ENCODE measurements at regions not wholly inside any gene's neighbourhood (a gene's known extent, or its start where the extent isn't known, plus 50 kb on each side); places are given as distances from the start of the nearest gene placed in this dataset.

DNA sequence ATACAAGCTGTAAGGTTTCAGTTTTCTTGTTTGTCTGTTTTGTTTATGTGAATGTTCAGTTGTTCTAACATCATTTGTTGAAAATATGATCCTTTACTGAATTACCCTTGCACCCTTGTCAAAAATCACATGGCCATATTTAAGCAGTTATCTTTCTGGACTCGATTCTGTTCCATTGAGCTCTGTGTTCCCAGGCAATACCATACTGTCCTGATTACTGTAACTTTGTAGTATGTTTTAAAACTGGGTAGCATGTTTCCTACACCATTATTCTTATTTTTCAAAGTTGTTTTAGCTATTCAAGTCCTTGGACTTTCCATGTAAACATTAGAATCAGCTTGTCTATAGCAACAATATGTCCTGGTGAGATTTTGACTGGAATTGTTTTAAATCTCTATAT lies 66.7 kb upstream of the PRSS3 start:
- no CpG with 5 or more reads among the region's 1 CpG for WGBS, 2 experiments (ENCODE audit: extremely low coverage in 2 of 2, insufficient read length in 1 of 2)
- H2AK9ac ChIP-seq (replicated peaks; ENCODE audit: low read depth, low read length, poor library complexity): no peak overlapping the region
- no peaks in the 10 kb centered on the region for H4K20me1 ChIP-seq (ENCODE audit: insufficient read depth, low read length)
- H2BK120ac ChIP-seq (ENCODE audit: low read depth, low read length): no peak overlapping the region
- no peak for ATAC-seq (ENCODE audit: low read depth)
- no peaks in the 10 kb centered on the region for H3K4me1 ChIP-seq (ENCODE audit: control insufficient read depth, insufficient read depth, low read length)
- dilution Hi-C loops (cut with HindIII; ENCODE audit: low sequenced_read_pairs, unreplicated experiment) (no loop called here), in situ Hi-C loops (cut with MboI; ENCODE audit: low sequenced_read_pairs) (no loop called here), intact Hi-C loops (cut with micrococcal nuclease) (loop anchor here (10.0 kb wide), 1 partner anchor 324 kb away; the partner anchor contains the start of gene AQP7)
- H4K8ac ChIP-seq (ENCODE audit: low read depth in 2 of 2, low read length in 2 of 2): no peak overlapping the region
- H2BK20ac ChIP-seq (ENCODE audit: low read depth, low read length): no peak overlapping the region
- ChIA-PET POLR2A (ENCODE audit: unreplicated experiment) (no interaction called here), CTCF (interaction anchor here (0.7 to 1.0 kb wide), 2 partner anchors 9 to 660 kb away, joined by 4 to 5 read pairs; no protein-coding TSS in a partner anchor)
- no peak overlapping the region for H3K23ac ChIP-seq (ENCODE audit: low read depth, low read length)
- H2BK15ac ChIP-seq (ENCODE audit: low read depth, low read length): no peak overlapping the region
- H3K79me1 ChIP-seq (ENCODE audit: low read depth in 1 of 2, low read length in 2 of 2): no peaks in the 10 kb centered on the region
- no TSS peak for BruUV-seq (replicated peaks)
- no peaks in the 10 kb centered on the region for H3K9me1 ChIP-seq (ENCODE audit: insufficient read depth, low read length)
- H3K9ac ChIP-seq (ENCODE audit: low read depth, low read length): no peak overlapping the region
- no peak overlapping the region for H2AFZ ChIP-seq (replicated peaks; ENCODE audit: low read length, poor library complexity)
- no peak overlapping the region for H2BK5ac ChIP-seq (ENCODE audit: low read depth, low read length, poor library complexity, severe bottlenecking)
- no peak overlapping the region for H3K4me3 ChIP-seq (ENCODE audit: insufficient read depth, low read depth, low read length)
- no peak overlapping the region for H3K18ac ChIP-seq (ENCODE audit: low read depth, low read length)
- H3K14ac ChIP-seq (replicated peaks; ENCODE audit: low read depth, low read length): no peak overlapping the region
- no peak overlapping the region for H2AK5ac ChIP-seq (ENCODE audit: low read depth, low read length)
- no peak for DNase-seq
- no peak overlapping the region for H3K56ac ChIP-seq (ENCODE audit: extremely low read depth, insufficient read depth, low read length)
- no peak overlapping the region for H4K5ac ChIP-seq (ENCODE audit: low read depth, low read length)
- H3K27ac ChIP-seq (ENCODE audit: insufficient read depth, low read length): no peak overlapping the region
- H3K27me3 ChIP-seq (ENCODE audit: control insufficient read depth, insufficient read depth, low read length): peaks cover 18% of the 10 kb centered on the region
- no peak for TF ChIP-seq RFX5 (IDR thresholded peaks at IDR 0.05; ENCODE audit: low read depth, low read length)
- TF ChIP-seq MXI1 (IDR thresholded peaks at IDR 0.05; ENCODE audit: borderline replicate concordance, low read depth, low read length): no peak
- no peak for TF ChIP-seq USF2 (IDR thresholded peaks at IDR 0.05; ENCODE audit: low read depth, low read length)
- no peak overlapping the region for H3K4ac ChIP-seq (ENCODE audit: low read depth, low read length)
- H3K36me3 ChIP-seq (ENCODE audit: control insufficient read depth, insufficient read depth, low read length): no peaks in the 10 kb centered on the region
- H3K4me2 ChIP-seq (ENCODE audit: low read depth, low read length): no peak overlapping the region
- H3K9me3 ChIP-seq (ENCODE audit: control insufficient read depth, insufficient read depth, low read length): 0 out of 2 replicates have a peak, but pooled peaks cover 3% of the 10 kb centered on the region
- no peak overlapping the region for H4K91ac ChIP-seq (ENCODE audit: insufficient read depth, low read depth, low read length)

All from IMR-90 (cell line).